OCI-LY3 (cell line): ENCODE measurements at regions not wholly inside any gene's neighbourhood (a gene's known extent, or its start where the extent isn't known, plus 50 kb on each side); places are given as distances from the start of the nearest gene placed in this dataset.

Experiments used
- H2AFZ ChIP-seq: fragments of 200-600, 300-600 bp; shearing (Covaris generic); 2 replicates; pipeline ENCODE4 v1.6.0; 2014; ENCODE audit warnings: antibody characterized with exemption, low read depth, low read length
- H3K27ac ChIP-seq: fragments of 200-600, 300-600 bp; sonication (generic); 2 replicates; pipeline ENCODE4 v1.5.1; 2014; ENCODE audit warnings: mild to moderate bottlenecking, low read length, moderate library complexity, mixed read lengths
- H3K27me3 ChIP-seq: fragments of 200-600, 300-600 bp; sonication (generic); 2 replicates; pipeline ENCODE4 v1.6.1; 2014; ENCODE audit warnings: low read depth, low read length, mixed read lengths
- H3K36me3 ChIP-seq: fragments of 200-600, 300-600 bp; sonication (generic); replicated peaks from 2 replicates; pipeline ENCODE3; 2014; ENCODE audit warnings: low read depth, low read length, mixed read lengths
- H3K4me1 ChIP-seq: fragments of 300-600, 200-600 bp; sonication (generic); 2 replicates; pipeline ENCODE4 v1.6.1; 2014; ENCODE audit warnings: low read length, mixed read lengths
- H3K4me2 ChIP-seq: fragments of 200-600, 300-600 bp; sonication (generic); 2 replicates; pipeline ENCODE4 v1.6.1; 2014; ENCODE audit warnings: low read length, mixed read lengths
- H3K4me3 ChIP-seq: fragments of 300-600, 200-600 bp; sonication (generic); 2 replicates; pipeline ENCODE4 v1.5.1; 2014; ENCODE audit warnings: antibody characterized with exemption, mild to moderate bottlenecking, low read length, moderate library complexity
- H3K79me2 ChIP-seq: fragments of 300-600, 200-600 bp; shearing (Covaris generic); 2 replicates; pipeline ENCODE4 v1.6.1; 2014; ENCODE audit warnings: mild to moderate bottlenecking, low read length, mixed read lengths
- H3K9ac ChIP-seq: fragments of 300-600, 200-600 bp; shearing (Covaris generic); 2 replicates; pipeline ENCODE4 v1.6.0; 2014; ENCODE audit warnings: mild to moderate bottlenecking, low read length, moderate library complexity
- H3K9me3 ChIP-seq: fragments of 200-600, 300-600 bp; shearing (Covaris generic); 2 replicates; pipeline ENCODE4 v1.6.1; 2014; ENCODE audit warnings: low read length, mixed read lengths; ENCODE audit not compliant: insufficient read depth
- H4K20me1 ChIP-seq: fragments of 200-600, 300-600 bp; sonication (generic); 2 replicates; pipeline ENCODE4 v1.6.1; 2016; ENCODE audit warnings: low read length, mixed read lengths; ENCODE audit not compliant: insufficient read depth
- CTCF ChIP-seq: fragments of 200-600, 300-600 bp; sonication (generic); IDR thresholded peaks from 2 replicates; pipeline ENCODE4 v1.5.1; 2014; ENCODE audit warnings: antibody characterized with exemption, low read length, low read depth
- EZH2phosphoT487 ChIP-seq: fragments of 200-600 bp; shearing (Covaris generic); IDR thresholded peaks from 2 replicates; pipeline ENCODE4 v1.6.1; 2018; ENCODE audit warnings: antibody characterized with exemption, mixed run types, low read depth

- H3K9ac ChIP-seq = no peak overlapping the region
- no peak overlapping the region for H3K4me3 ChIP-seq
- peaks cover 3% of the 10 kb centered on the region; the same call in 1 of the 2 replicates for H3K27me3 ChIP-seq
- H3K27ac ChIP-seq = no peak overlapping the region
- H3K4me2 ChIP-seq = no peak overlapping the region
- H3K36me3 ChIP-seq = no peaks in the 10 kb centered on the region
- TF ChIP-seq CTCF (no peak), EZH2phosphoT487 (no peak)
- no peaks in the 10 kb centered on the region for H3K79me2 ChIP-seq
- H2AFZ ChIP-seq = no peak overlapping the region
- H4K20me1 ChIP-seq = no peaks in the 10 kb centered on the region
- H3K4me1 ChIP-seq = no peaks in the 10 kb centered on the region
- no peaks in the 10 kb centered on the region for H3K9me3 ChIP-seq
Observed at GRCh38 chr6:167399051-167399387, 74.1 kb downstream of the TTLL2 start.

DNA sequence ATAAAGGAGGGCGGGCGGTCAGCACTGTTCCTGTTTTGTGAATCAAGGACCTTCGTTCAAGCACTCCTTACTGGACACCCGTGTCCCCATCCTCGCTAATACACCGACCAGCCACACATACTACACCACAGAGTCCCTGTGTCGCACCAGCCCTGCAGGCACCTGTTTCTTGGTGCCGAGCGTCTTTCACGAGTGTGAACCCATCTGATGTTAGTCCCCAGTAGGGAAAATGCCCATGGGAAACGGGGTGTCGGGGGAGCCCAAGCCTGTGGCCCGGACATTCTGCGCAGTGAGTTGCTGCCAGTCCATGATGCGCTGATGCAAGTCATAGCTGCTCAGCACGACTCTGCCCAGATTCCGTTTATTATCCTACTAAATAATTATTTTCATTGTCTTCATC lies 74.7 kb downstream of the TTLL2 start:
- H3K27ac ChIP-seq = no peak overlapping the region
- no peak overlapping the region for H3K9ac ChIP-seq
- no peaks in the 10 kb centered on the region for H3K9me3 ChIP-seq
- H4K20me1 ChIP-seq = no peaks in the 10 kb centered on the region
- no peak overlapping the region for H3K4me3 ChIP-seq
- no peak overlapping the region for H3K4me2 ChIP-seq
- TF ChIP-seq CTCF = no peak
- no peaks in the 10 kb centered on the region for H3K36me3 ChIP-seq
- H3K79me2 ChIP-seq = no peaks in the 10 kb centered on the region
- no peak overlapping the region for H2AFZ ChIP-seq
- peaks cover 3% of the 10 kb centered on the region; the same call in 1 of the 2 replicates for H3K27me3 ChIP-seq
- no peaks in the 10 kb centered on the region for H3K4me1 ChIP-seq

DNA sequence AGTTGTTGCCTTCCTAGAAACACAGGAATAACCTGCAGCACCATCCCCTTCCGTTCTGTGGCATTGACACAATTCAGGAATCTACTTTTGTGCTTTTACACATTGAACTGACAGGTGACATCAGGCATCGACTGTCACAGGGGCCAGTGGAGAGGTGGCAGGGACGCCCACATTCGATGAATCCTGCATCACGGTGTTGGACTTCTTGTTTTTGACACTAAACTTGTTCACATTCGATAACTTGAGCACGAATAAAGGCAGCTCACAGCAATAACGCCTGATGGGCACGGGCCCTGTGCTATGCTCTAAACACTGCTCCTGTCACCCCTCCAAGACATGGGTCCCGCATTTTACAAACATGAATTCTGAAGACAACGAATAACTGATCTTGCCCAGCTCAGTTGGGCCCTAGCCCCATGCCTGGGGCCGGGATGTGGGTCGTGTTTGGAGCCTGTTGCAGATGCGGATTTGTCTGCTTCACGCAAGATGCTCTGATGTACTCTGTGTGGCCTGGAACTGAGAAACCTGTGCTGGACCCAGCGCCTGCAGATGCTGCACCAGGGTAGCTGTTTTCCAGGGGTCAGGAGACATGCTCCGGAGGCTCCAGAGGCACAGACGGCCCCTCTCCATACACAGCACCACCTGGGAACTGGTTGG lies 75.7 kb downstream of the TTLL2 start:
- no peak overlapping the region for H2AFZ ChIP-seq
- H3K9me3 ChIP-seq = no peaks in the 10 kb centered on the region
- H3K36me3 ChIP-seq = no peaks in the 10 kb centered on the region
- peaks cover 3% of the 10 kb centered on the region; the same call in 1 of the 2 replicates for H3K27me3 ChIP-seq
- H3K4me3 ChIP-seq = no peak overlapping the region
- H3K4me1 ChIP-seq = no peaks in the 10 kb centered on the region
- H3K4me2 ChIP-seq = no peak overlapping the region
- H3K27ac ChIP-seq = no peak overlapping the region
- no peaks in the 10 kb centered on the region for H4K20me1 ChIP-seq
- no peak overlapping the region for H3K9ac ChIP-seq
- TF ChIP-seq CTCF (no peak), EZH2phosphoT487 (no peak)
- H3K79me2 ChIP-seq = no peaks in the 10 kb centered on the region

- H3K4me3 ChIP-seq = no peak overlapping the region
- no peak overlapping the region for H3K27ac ChIP-seq
- no peak overlapping the region for H2AFZ ChIP-seq
- H4K20me1 ChIP-seq = no peaks in the 10 kb centered on the region
- no peak for TF ChIP-seq CTCF
- TF ChIP-seq EZH2phosphoT487 = no peak
- peaks cover 3% of the 10 kb centered on the region; the same call in 1 of the 2 replicates for H3K27me3 ChIP-seq
- H3K9me3 ChIP-seq = no peaks in the 10 kb centered on the region
- no peak overlapping the region for H3K4me2 ChIP-seq
- H3K79me2 ChIP-seq = no peaks in the 10 kb centered on the region
- no peak overlapping the region for H3K9ac ChIP-seq
- H3K36me3 ChIP-seq = no peaks in the 10 kb centered on the region
- H3K4me1 ChIP-seq = no peaks in the 10 kb centered on the region
Observed at GRCh38 chr6:167401525-167402194, 76.8 kb downstream of the TTLL2 start.
